GM23338 (cell line): ENCODE measurements at regions not wholly inside any gene's neighbourhood (a gene's known extent, or its start where the extent isn't known, plus 50 kb on each side); places are given as distances from the start of the nearest gene placed in this dataset.
A peak's percentile ranks its signal among the peaks of the same experiment; 100 is the strongest.

Source experiments
- ATAC-seq: fragments of 200-7000 bp; cut with Tn5 transposase; 3 replicates; pipeline ENCODE4 v1.9.1; 2020
- DNase-seq: peaks from one replicate; pipeline ENCODE4 v3.0.0-alpha.2; 2015; ENCODE audit warnings: low spot score
- H2AFZ ChIP-seq: fragments of 200-600 bp; sonication (generic); 2 replicates; pipeline ENCODE4 v1.8.0; 2016; ENCODE audit warnings: antibody characterized with exemption, mild to moderate bottlenecking, moderate library complexity
- H3F3A ChIP-seq: fragments of 200-600 bp; sonication (generic); replicated peaks from 2 replicates; pipeline ENCODE4 v1.8.0; 2017; ENCODE audit warnings: antibody characterized with exemption, mixed run types, low read depth
- H3K27ac ChIP-seq: fragments of 200-600 bp; sonication (generic); 2 replicates; pipeline ENCODE4 v1.6.1; 2016; ENCODE audit warnings: low read depth
- H3K27me3 ChIP-seq: fragments of 200-600 bp; sonication (generic); 2 replicates; pipeline ENCODE4 v1.8.0; 2016; ENCODE audit warnings: mild to moderate bottlenecking, mixed run types, moderate library complexity; ENCODE audit not compliant: insufficient read depth
- H3K36me3 ChIP-seq: fragments of 200-600 bp; sonication (generic); 2 replicates; pipeline ENCODE4 v1.8.0; 2016; ENCODE audit warnings: mild to moderate bottlenecking; ENCODE audit not compliant: insufficient read depth
- H3K4me1 ChIP-seq: fragments of 200-600 bp; sonication (generic); 2 replicates; pipeline ENCODE4 v1.8.0; 2016; ENCODE audit warnings: mild to moderate bottlenecking, moderate library complexity; ENCODE audit not compliant: insufficient read depth
- H3K4me2 ChIP-seq: fragments of 200-600 bp; sonication (generic); 2 replicates; pipeline ENCODE4 v1.7.1; 2017; ENCODE audit warnings: mixed run types
- H3K4me3 ChIP-seq: fragments of 200-600 bp; sonication (generic); 2 replicates; pipeline ENCODE4 v1.6.1; 2016; ENCODE audit warnings: mixed run types
- H3K79me2 ChIP-seq: fragments of 200-600 bp; sonication (generic); replicated peaks from 2 replicates; pipeline ENCODE4 v1.8.0; 2017; ENCODE audit warnings: mild to moderate bottlenecking; ENCODE audit not compliant: insufficient read depth
- H3K9me2 ChIP-seq: fragments of 200-600 bp; sonication (generic); 2 replicates; pipeline ENCODE4 v1.8.0; 2017; ENCODE audit not compliant: insufficient read depth
- H4K20me1 ChIP-seq: fragments of 200-600 bp; sonication (generic); replicated peaks from 2 replicates; pipeline ENCODE4 v1.8.0; 2017; ENCODE audit warnings: mild to moderate bottlenecking; ENCODE audit not compliant: insufficient read depth
- H3K27ac Mint-ChIP-seq: 2 replicates; pipeline ENCODE4 v1.8.0; 2020; ENCODE audit warnings: inconsistent platforms, mild to moderate bottlenecking, moderate library complexity, mixed read lengths
- H3K27me3 Mint-ChIP-seq: 3 replicates; pipeline ENCODE4 v1.8.0; 2022; ENCODE audit warnings: low read depth, mild to moderate bottlenecking, moderate library complexity, mixed read lengths, inconsistent platforms; ENCODE audit not compliant: insufficient read depth, poor library complexity
- H3K36me3 Mint-ChIP-seq: 3 replicates; pipeline ENCODE4 v1.8.0; 2021; ENCODE audit warnings: low read depth, mild to moderate bottlenecking, inconsistent platforms, moderate library complexity, mixed read lengths
- H3K4me1 Mint-ChIP-seq: 3 replicates; pipeline ENCODE4 v1.8.0; 2020; ENCODE audit warnings: mild to moderate bottlenecking, inconsistent platforms, mixed read lengths
- H3K4me3 Mint-ChIP-seq: 3 replicates; pipeline ENCODE4 v1.8.0; 2021; ENCODE audit warnings: moderate library complexity, mild to moderate bottlenecking, inconsistent platforms, mixed read lengths
- H3K9me3 Mint-ChIP-seq: 3 replicates; pipeline ENCODE4 v1.8.0; 2020; ENCODE audit warnings: moderate library complexity, mild to moderate bottlenecking, inconsistent platforms, mixed read lengths
- CREB1 ChIP-seq: fragments of 250-450 bp; sonication (Bioruptor Pico); IDR thresholded peaks from 2 replicates; pipeline ENCODE4 v1.5.0; 2020; ENCODE audit warnings: low read depth, mild to moderate bottlenecking, moderate library complexity
- EZH2 ChIP-seq: fragments of 200-600 bp; sonication (generic); IDR thresholded peaks from one replicate; pipeline ENCODE4 v1.8.0; 2017; ENCODE audit warnings: antibody characterized with exemption, mild to moderate bottlenecking, low read depth; ENCODE audit not compliant: unreplicated experiment
- EZH2phosphoT487 ChIP-seq: fragments of 200-600 bp; sonication (generic); IDR thresholded peaks from one replicate; pipeline ENCODE4 v1.8.1; 2018; ENCODE audit warnings: antibody characterized with exemption; ENCODE audit not compliant: unreplicated experiment
- JUNB ChIP-seq: IDR thresholded peaks from one replicate; pipeline ENCODE4 v1.6.1; 2016; ENCODE audit warnings: antibody characterized with exemption; ENCODE audit not compliant: unreplicated experiment
- NANOG ChIP-seq: IDR thresholded peaks from 2 replicates; pipeline ENCODE4 v1.6.1; 2016; ENCODE audit warnings: antibody characterized with exemption, borderline replicate concordance
- POLR2AphosphoS5 ChIP-seq: IDR thresholded peaks from 2 replicates; pipeline ENCODE4 v1.6.1; 2016; ENCODE audit warnings: antibody characterized with exemption, low read depth
- STAT1 ChIP-seq: IDR thresholded peaks from one replicate; pipeline ENCODE4 v1.6.1; 2016; ENCODE audit warnings: antibody characterized with exemption; ENCODE audit not compliant: unreplicated experiment
- ZNF114 ChIP-seq: fragments of 250-450 bp; sonication (Bioruptor Pico); IDR thresholded peaks from 2 replicates; pipeline ENCODE4 v1.5.0; 2020; ENCODE audit warnings: mild to moderate bottlenecking, moderate library complexity
- ZNF331 ChIP-seq: fragments of 250-450 bp; sonication (Bioruptor Pico); IDR thresholded peaks from 2 replicates; pipeline ENCODE4 v1.5.0; 2020; ENCODE audit warnings: low read depth, mild to moderate bottlenecking, moderate library complexity
- TF ChIP-seq, protein P1 (sequence below): IDR thresholded peaks from one replicate; pipeline ENCODE4 v1.6.1; 2018; ENCODE audit warnings: antibody characterized with exemption; ENCODE audit not compliant: unreplicated experiment
- TF ChIP-seq, protein P2 (sequence below): fragments of 250-450 bp; sonication (Bioruptor Pico); IDR thresholded peaks from 2 replicates; pipeline ENCODE4 v1.5.0; 2020; ENCODE audit warnings: mild to moderate bottlenecking, moderate library complexity
- TF ChIP-seq, protein P3 (sequence below), 2 experiments: fragments of 200-600 bp in 1 of 2; sonication (generic) in 1 of 2; conservative IDR thresholded peaks; 2 replicates each; pipeline versions ENCODE4 v1.5.1 to v1.6.1; 2016 to 2017; ENCODE audit warnings: antibody characterized with exemption in 2 of 2, low read depth in 2 of 2, mild to moderate bottlenecking in 2 of 2, moderate library complexity in 1 of 2
- TF ChIP-seq, protein P4 (sequence below): IDR thresholded peaks from 2 replicates; pipeline ENCODE4 v1.6.1; 2016; ENCODE audit warnings: antibody characterized with exemption

DNA sequence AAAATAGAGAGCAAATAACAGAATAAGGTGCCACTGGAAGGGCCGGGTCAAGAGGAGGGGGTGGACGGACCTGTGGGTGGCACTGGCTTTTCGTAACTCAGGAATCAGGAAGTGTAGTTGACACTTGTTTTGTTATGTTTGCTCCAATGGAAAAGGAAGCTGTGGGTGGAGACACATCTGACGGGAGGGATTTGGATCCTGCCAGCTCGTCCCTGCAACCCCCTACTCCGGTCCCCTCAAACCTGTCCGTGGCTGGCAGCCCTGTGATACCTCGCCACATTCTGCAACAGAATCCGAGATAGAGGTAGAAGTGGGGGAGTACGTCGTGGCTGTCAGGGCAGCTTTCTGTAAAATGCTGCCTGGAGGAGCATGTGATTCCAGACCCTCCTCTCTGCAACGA is 104.2 kb upstream of the IER5L start:
- H3K4me1 ChIP-seq = peaks cover 23% of the 10 kb centered on the region; the same call in 1 of the 2 replicates
- DNase-seq = peak; percentile 48
- no peak overlapping the region for H3K4me3 ChIP-seq
- H3K4me2 ChIP-seq = peak overlapping the region; percentile 57
- no peaks in the 10 kb centered on the region for H4K20me1 ChIP-seq
- H2AFZ ChIP-seq = peak overlapping the region; percentile 87
- no peaks in the 10 kb centered on the region for H3K9me2 ChIP-seq
- no peaks in the 10 kb centered on the region for H3K36me3 ChIP-seq
- TF ChIP-seq, protein P1, sequence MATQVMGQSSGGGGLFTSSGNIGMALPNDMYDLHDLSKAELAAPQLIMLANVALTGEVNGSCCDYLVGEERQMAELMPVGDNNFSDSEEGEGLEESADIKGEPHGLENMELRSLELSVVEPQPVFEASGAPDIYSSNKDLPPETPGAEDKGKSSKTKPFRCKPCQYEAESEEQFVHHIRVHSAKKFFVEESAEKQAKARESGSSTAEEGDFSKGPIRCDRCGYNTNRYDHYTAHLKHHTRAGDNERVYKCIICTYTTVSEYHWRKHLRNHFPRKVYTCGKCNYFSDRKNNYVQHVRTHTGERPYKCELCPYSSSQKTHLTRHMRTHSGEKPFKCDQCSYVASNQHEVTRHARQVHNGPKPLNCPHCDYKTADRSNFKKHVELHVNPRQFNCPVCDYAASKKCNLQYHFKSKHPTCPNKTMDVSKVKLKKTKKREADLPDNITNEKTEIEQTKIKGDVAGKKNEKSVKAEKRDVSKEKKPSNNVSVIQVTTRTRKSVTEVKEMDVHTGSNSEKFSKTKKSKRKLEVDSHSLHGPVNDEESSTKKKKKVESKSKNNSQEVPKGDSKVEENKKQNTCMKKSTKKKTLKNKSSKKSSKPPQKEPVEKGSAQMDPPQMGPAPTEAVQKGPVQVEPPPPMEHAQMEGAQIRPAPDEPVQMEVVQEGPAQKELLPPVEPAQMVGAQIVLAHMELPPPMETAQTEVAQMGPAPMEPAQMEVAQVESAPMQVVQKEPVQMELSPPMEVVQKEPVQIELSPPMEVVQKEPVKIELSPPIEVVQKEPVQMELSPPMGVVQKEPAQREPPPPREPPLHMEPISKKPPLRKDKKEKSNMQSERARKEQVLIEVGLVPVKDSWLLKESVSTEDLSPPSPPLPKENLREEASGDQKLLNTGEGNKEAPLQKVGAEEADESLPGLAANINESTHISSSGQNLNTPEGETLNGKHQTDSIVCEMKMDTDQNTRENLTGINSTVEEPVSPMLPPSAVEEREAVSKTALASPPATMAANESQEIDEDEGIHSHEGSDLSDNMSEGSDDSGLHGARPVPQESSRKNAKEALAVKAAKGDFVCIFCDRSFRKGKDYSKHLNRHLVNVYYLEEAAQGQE = no peak
- TF ChIP-seq ZNF114 (CRISPR knock-in tag) (no peak), JUNB (no peak), POLR2AphosphoS5 (no peak), CREB1 (CRISPR knock-in tag) (no peak), EZH2phosphoT487 (no peak), EZH2 (no peak), STAT1 (no peak), ZNF331 (CRISPR knock-in tag) (no peak), NANOG (no peak)
- TF ChIP-seq, protein P2, sequence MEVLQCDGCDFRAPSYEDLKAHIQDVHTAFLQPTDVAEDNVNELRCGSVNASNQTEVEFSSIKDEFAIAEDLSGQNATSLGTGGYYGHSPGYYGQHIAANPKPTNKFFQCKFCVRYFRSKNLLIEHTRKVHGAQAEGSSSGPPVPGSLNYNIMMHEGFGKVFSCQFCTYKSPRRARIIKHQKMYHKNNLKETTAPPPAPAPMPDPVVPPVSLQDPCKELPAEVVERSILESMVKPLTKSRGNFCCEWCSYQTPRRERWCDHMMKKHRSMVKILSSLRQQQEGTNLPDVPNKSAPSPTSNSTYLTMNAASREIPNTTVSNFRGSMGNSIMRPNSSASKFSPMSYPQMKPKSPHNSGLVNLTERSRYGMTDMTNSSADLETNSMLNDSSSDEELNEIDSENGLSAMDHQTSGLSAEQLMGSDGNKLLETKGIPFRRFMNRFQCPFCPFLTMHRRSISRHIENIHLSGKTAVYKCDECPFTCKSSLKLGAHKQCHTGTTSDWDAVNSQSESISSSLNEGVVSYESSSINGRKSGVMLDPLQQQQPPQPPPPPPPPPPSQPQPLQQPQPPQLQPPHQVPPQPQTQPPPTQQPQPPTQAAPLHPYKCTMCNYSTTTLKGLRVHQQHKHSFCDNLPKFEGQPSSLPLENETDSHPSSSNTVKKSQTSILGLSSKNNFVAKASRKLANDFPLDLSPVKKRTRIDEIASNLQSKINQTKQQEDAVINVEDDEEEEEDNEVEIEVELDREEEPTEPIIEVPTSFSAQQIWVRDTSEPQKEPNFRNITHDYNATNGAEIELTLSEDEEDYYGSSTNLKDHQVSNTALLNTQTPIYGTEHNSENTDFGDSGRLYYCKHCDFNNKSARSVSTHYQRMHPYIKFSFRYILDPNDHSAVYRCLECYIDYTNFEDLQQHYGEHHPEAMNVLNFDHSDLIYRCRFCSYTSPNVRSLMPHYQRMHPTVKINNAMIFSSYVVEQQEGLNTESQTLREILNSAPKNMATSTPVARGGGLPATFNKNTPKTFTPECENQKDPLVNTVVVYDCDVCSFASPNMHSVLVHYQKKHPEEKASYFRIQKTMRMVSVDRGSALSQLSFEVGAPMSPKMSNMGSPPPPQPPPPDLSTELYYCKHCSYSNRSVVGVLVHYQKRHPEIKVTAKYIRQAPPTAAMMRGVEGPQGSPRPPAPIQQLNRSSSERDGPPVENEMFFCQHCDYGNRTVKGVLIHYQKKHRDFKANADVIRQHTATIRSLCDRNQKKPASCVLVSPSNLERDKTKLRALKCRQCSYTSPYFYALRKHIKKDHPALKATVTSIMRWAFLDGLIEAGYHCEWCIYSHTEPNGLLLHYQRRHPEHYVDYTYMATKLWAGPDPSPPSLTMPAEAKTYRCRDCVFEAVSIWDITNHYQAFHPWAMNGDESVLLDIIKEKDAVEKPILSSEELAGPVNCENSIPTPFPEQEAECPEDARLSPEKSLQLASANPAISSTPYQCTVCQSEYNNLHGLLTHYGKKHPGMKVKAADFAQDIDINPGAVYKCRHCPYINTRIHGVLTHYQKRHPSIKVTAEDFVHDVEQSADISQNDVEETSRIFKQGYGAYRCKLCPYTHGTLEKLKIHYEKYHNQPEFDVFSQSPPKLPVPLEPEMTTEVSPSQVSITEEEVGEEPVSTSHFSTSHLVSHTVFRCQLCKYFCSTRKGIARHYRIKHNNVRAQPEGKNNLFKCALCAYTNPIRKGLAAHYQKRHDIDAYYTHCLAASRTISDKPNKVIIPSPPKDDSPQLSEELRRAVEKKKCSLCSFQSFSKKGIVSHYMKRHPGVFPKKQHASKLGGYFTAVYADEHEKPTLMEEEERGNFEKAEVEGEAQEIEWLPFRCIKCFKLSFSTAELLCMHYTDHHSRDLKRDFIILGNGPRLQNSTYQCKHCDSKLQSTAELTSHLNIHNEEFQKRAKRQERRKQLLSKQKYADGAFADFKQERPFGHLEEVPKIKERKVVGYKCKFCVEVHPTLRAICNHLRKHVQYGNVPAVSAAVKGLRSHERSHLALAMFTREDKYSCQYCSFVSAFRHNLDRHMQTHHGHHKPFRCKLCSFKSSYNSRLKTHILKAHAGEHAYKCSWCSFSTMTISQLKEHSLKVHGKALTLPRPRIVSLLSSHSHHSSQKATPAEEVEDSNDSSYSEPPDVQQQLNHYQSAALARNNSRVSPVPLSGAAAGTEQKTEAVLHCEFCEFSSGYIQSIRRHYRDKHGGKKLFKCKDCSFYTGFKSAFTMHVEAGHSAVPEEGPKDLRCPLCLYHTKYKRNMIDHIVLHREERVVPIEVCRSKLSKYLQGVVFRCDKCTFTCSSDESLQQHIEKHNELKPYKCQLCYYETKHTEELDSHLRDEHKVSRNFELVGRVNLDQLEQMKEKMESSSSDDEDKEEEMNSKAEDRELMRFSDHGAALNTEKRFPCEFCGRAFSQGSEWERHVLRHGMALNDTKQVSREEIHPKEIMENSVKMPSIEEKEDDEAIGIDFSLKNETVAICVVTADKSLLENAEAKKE (CRISPR knock-in tag) = no peak
- TF ChIP-seq, protein P3, sequence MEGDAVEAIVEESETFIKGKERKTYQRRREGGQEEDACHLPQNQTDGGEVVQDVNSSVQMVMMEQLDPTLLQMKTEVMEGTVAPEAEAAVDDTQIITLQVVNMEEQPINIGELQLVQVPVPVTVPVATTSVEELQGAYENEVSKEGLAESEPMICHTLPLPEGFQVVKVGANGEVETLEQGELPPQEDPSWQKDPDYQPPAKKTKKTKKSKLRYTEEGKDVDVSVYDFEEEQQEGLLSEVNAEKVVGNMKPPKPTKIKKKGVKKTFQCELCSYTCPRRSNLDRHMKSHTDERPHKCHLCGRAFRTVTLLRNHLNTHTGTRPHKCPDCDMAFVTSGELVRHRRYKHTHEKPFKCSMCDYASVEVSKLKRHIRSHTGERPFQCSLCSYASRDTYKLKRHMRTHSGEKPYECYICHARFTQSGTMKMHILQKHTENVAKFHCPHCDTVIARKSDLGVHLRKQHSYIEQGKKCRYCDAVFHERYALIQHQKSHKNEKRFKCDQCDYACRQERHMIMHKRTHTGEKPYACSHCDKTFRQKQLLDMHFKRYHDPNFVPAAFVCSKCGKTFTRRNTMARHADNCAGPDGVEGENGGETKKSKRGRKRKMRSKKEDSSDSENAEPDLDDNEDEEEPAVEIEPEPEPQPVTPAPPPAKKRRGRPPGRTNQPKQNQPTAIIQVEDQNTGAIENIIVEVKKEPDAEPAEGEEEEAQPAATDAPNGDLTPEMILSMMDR (conservative IDR thresholded peaks at IDR 0.05; ENCODE audit: low read depth in 2 of 2) = no peak
- TF ChIP-seq, protein P4, sequence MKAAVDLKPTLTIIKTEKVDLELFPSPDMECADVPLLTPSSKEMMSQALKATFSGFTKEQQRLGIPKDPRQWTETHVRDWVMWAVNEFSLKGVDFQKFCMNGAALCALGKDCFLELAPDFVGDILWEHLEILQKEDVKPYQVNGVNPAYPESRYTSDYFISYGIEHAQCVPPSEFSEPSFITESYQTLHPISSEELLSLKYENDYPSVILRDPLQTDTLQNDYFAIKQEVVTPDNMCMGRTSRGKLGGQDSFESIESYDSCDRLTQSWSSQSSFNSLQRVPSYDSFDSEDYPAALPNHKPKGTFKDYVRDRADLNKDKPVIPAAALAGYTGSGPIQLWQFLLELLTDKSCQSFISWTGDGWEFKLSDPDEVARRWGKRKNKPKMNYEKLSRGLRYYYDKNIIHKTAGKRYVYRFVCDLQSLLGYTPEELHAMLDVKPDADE = no peak
- Mint-ChIP-seq H3K9me3 (no peaks in the 10 kb centered on the region), H3K36me3 (no peaks in the 10 kb centered on the region; the same call in 2 of the 3 replicates), H3K27ac (no peak overlapping the region), H3K27me3 (peaks cover 14% of the 10 kb centered on the region), H3K4me1 (peaks cover 31% of the 10 kb centered on the region), H3K4me3 (no peak overlapping the region)
- H3F3A ChIP-seq = 0 out of 2 replicates have a peak, but pooled peaks cover 4% of the 10 kb centered on the region
- no peaks in the 10 kb centered on the region for H3K27me3 ChIP-seq
- ATAC-seq = peak; percentile 7; the same call in 2 of the 3 replicates
- H3K27ac ChIP-seq = no peak overlapping the region
- no peaks in the 10 kb centered on the region for H3K79me2 ChIP-seq
